ENCODE measurements at regions not wholly inside any gene's neighbourhood (a gene's known extent, or its start where the extent isn't known, plus 50 kb on each side); places are given as distances from the start of the nearest gene placed in this dataset.

GRCh38 chr6:9901376-9901775 is 513.5 kb downstream of the TFAP2A start:
- TF ChIP-seq CTCF (IDR thresholded peaks at IDR 0.05) (no peak), POLR2AphosphoS5 (IDR thresholded peaks at IDR 0.05; ENCODE audit: insufficient read depth in 1 of 2, low read depth in 1 of 2) (no peak), POLR2A (IDR thresholded peaks at IDR 0.05) (no peak)

All from vagina (tissue), 2 donors.